Thyroid gland (tissue), 4 donors: ENCODE measurements at regions not wholly inside any gene's neighbourhood (a gene's known extent, or its start where the extent isn't known, plus 50 kb on each side); places are given as distances from the start of the nearest gene placed in this dataset.

Source experiments
- CTCF ChIP-seq, 6 experiments: fragments of 200-600 bp in 3 of 6; fragments of 450-650 bp in 3 of 6; sonication (generic) in 3 of 6; IDR thresholded peaks; one replicate each; pipeline ENCODE4 v1.5.1; 2016 to 2019; ENCODE audit warnings: antibody characterized with exemption in 6 of 6, mild to moderate bottlenecking in 2 of 6, inconsistent platforms in 1 of 6, moderate library complexity in 1 of 6
- POLR2A ChIP-seq, 2 donors: fragments of 450-650 bp; IDR thresholded peaks; one replicate each; pipeline ENCODE4 v1.6.1; 2017; ENCODE audit warnings: antibody characterized with exemption in 2 of 2, mild to moderate bottlenecking in 2 of 2, moderate library complexity in 1 of 2

- TF ChIP-seq POLR2A (IDR thresholded peaks at IDR 0.05) (no peak), CTCF (IDR thresholded peaks at IDR 0.05) (no peak)
Measured at GRCh38 chr6:163902993-163903392, 488.5 kb downstream of the QKI start.
